WERI-Rb-1 (cell line): ENCODE measurements at regions not wholly inside any gene's neighbourhood (a gene's known extent, or its start where the extent isn't known, plus 50 kb on each side); places are given as distances from the start of the nearest gene placed in this dataset.

Experiments
- DNase-seq: peaks from one replicate; pipeline ENCODE4 v3.0.0-alpha.2; 2020
- H3K27ac ChIP-seq: fragments of 250-450 bp; sonication (Bioruptor Pico); 2 replicates; pipeline ENCODE4 v1.5.1; 2020; ENCODE audit warnings: mild to moderate bottlenecking, moderate library complexity
- H3K27me3 ChIP-seq: fragments of 250-450 bp; sonication (Bioruptor Pico); 2 replicates; pipeline ENCODE4 v1.5.1; 2021; ENCODE audit warnings: mild to moderate bottlenecking, low read depth, moderate library complexity; ENCODE audit not compliant: insufficient read depth, severe bottlenecking
- H3K36me3 ChIP-seq: fragments of 250-450 bp; sonication (Bioruptor Pico); 2 replicates; pipeline ENCODE4 v1.5.1; 2020; ENCODE audit warnings: mild to moderate bottlenecking, moderate library complexity
- H3K4me3 ChIP-seq: 2 replicates; pipeline ENCODE4 v1.5.1; 2011; ENCODE audit warnings: low read depth, mild to moderate bottlenecking, control low read depth, low read length
- H3K9me3 ChIP-seq: fragments of 250-450 bp; sonication (Bioruptor Pico); 2 replicates; pipeline ENCODE4 v1.5.1; 2021; ENCODE audit warnings: mild to moderate bottlenecking, moderate library complexity; ENCODE audit not compliant: severe bottlenecking
- TF ChIP-seq, protein P1 (sequence below): IDR thresholded peaks from 2 replicates; pipeline ENCODE4 v1.5.1; 2011; ENCODE audit warnings: low read depth, mild to moderate bottlenecking, control low read depth, inconsistent platforms, low read length

GRCh38 chr5:167280111-167280510 lies 1011.3 kb upstream of the WWC1 start:
- DNase-seq, result no peak
- no peak overlapping the region for H3K4me3 ChIP-seq
- TF ChIP-seq, protein P1, sequence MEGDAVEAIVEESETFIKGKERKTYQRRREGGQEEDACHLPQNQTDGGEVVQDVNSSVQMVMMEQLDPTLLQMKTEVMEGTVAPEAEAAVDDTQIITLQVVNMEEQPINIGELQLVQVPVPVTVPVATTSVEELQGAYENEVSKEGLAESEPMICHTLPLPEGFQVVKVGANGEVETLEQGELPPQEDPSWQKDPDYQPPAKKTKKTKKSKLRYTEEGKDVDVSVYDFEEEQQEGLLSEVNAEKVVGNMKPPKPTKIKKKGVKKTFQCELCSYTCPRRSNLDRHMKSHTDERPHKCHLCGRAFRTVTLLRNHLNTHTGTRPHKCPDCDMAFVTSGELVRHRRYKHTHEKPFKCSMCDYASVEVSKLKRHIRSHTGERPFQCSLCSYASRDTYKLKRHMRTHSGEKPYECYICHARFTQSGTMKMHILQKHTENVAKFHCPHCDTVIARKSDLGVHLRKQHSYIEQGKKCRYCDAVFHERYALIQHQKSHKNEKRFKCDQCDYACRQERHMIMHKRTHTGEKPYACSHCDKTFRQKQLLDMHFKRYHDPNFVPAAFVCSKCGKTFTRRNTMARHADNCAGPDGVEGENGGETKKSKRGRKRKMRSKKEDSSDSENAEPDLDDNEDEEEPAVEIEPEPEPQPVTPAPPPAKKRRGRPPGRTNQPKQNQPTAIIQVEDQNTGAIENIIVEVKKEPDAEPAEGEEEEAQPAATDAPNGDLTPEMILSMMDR, result no peak

GRCh38 chr5:167281925-167282324 lies 1009.5 kb upstream of the WWC1 start:
- DNase-seq, result no peak
- Histone ChIP-seq H3K36me3 (no peaks in the 10 kb centered on the region), H3K27ac (no peak overlapping the region), H3K27me3 (no peaks in the 10 kb centered on the region), H3K9me3 (no peaks in the 10 kb centered on the region), H3K4me3 (no peak overlapping the region)
- TF ChIP-seq, protein P1, result no peak

More at GRCh38 chr5:167280111-167280510, 1011.3 kb upstream of the WWC1 start:
- Histone ChIP-seq H3K27ac (no peak overlapping the region), H3K27me3 (no peaks in the 10 kb centered on the region), H3K9me3 (no peaks in the 10 kb centered on the region), H3K36me3 (no peaks in the 10 kb centered on the region)

- DNase-seq, result no peak
- Histone ChIP-seq H3K4me3 (no peak overlapping the region), H3K27me3 (no peaks in the 10 kb centered on the region), H3K36me3 (no peaks in the 10 kb centered on the region), H3K27ac (no peak overlapping the region), H3K9me3 (no peaks in the 10 kb centered on the region)
- TF ChIP-seq, protein P1, result no peak
Observed at GRCh38 chr5:167283691-167284090, 1007.8 kb upstream of the WWC1 start.

DNA sequence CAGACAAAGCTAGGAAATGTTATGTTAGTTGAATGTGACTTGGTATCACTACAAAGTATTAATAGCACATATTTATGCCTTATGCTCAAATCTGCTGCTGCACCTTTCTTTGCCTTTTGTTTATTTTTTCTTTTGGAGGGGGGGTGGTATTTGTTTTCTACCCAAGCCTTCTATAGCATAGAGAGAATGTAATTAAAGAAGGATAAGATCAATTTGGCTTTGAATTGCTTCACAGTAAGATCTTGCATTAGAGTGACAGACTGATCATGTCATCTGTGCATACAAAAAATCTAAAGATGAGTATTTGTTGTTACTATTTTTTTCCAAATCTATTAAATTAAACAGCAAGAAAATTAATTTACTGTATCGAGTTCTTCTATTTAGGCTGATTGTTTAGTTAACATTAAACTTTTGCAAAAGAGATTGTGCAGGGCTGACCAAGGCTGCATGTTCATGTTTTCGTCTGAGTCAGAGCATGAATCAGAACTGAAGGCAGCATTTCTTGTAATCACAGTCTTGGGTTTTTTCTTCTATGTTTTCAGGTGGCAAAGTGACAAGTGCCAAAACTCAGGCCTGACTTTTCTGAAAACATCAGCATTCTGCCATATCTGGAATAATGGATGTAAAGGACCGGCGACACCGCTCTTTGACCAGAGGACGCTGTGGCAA lies 1007.1 kb upstream of the WWC1 start:
- DNase-seq, result no peak
- no peak overlapping the region for H3K27ac ChIP-seq
- H3K9me3 ChIP-seq, result no peaks in the 10 kb centered on the region
- H3K27me3 ChIP-seq, result no peaks in the 10 kb centered on the region
- H3K36me3 ChIP-seq, result no peaks in the 10 kb centered on the region
- TF ChIP-seq, protein P1, result no peak
- no peak overlapping the region for H3K4me3 ChIP-seq

- H3K36me3 ChIP-seq, result no peaks in the 10 kb centered on the region
- no peaks in the 10 kb centered on the region for H3K27me3 ChIP-seq
- TF ChIP-seq, protein P1, result no peak
- H3K4me3 ChIP-seq, result no peak overlapping the region
- no peak overlapping the region for H3K27ac ChIP-seq
- H3K9me3 ChIP-seq, result no peaks in the 10 kb centered on the region
- no peak for DNase-seq
Observed at GRCh38 chr5:167285591-167285990, 1005.9 kb upstream of the WWC1 start.

- no peak overlapping the region for H3K27ac ChIP-seq
- H3K36me3 ChIP-seq, result no peaks in the 10 kb centered on the region
- TF ChIP-seq, protein P1, result no peak
- no peaks in the 10 kb centered on the region for H3K27me3 ChIP-seq
- no peak overlapping the region for H3K4me3 ChIP-seq
- DNase-seq, result no peak
- no peaks in the 10 kb centered on the region for H3K9me3 ChIP-seq
Observed at GRCh38 chr5:167286891-167287290, 1004.6 kb upstream of the WWC1 start.
